GM12878 (cell line): ENCODE measurements at regions not wholly inside any gene's neighbourhood (a gene's known extent, or its start where the extent isn't known, plus 50 kb on each side); places are given as distances from the start of the nearest gene placed in this dataset.
"Not testable (repeated sequence)": the region's sequence is repeated elsewhere in the genome, so short reads cannot be mapped to it uniquely, and the experiment has no call there.

Source experiments
- ATAC-seq: fragments of 200-7000 bp; cut with Tn5 transposase; 3 replicates; pipeline ENCODE4 v1.9.1; 2020; ENCODE audit warnings: mild to moderate bottlenecking, moderate library complexity
- BruUV-seq: library from RNA; stranded (reverse); fragments of 400-500 nt; replicated peaks from 2 replicates; lab custom pipeline; 2021; lab: Mats Ljungman, UMichigan
- CTCF ChIA-PET: fragments of 300-600 bp; sonication (Branson Sonifier 250); formaldehyde crosslinking; extraction: SDS; loops from one replicate; lab custom pipeline; 2021; ENCODE audit warnings: inconsistent platforms; lab: Yijun Ruan, JAX
- POLR2A ChIA-PET: fragments of 350-600 bp; formaldehyde crosslinking; extraction: SDS; loops from one replicate; lab custom pipeline; 2021; ENCODE audit warnings: inconsistent platforms; lab: Charles Lee
- RAD21 ChIA-PET: fragments of 300-600 bp; sonication (Branson Sonifier 250); formaldehyde crosslinking; loops from one replicate; lab custom pipeline; 2023; ENCODE audit warnings: antibody characterized with exemption; ENCODE audit not compliant: unreplicated experiment; lab: Charles Lee
- SMC1A ChIA-PET: fragments of 300-600 bp; sonication (Branson Sonifier 250); formaldehyde crosslinking; loops from one replicate; lab custom pipeline; 2023; ENCODE audit not compliant: unreplicated experiment, uncharacterized antibody; lab: Charles Lee
- DNase-seq: peaks from one replicate; pipeline ENCODE4 v3.0.0-alpha.2; 2011; ENCODE audit warnings: low read depth, low spot score
- FAIRE-seq: peaks from 3 replicates; lab custom pipeline; 2011; peaks lifted over from hg19 to GRCh38; lab: Jason Lieb, UNC
- H2AFZ ChIP-seq: 2 replicates; pipeline ENCODE4 v1.6.0; 2011; ENCODE audit warnings: low read depth, low read length, control low read depth; ENCODE audit not compliant: control insufficient read depth
- H3K27ac ChIP-seq: 2 replicates; pipeline ENCODE4 v1.5.1; 2011; ENCODE audit warnings: control low read depth; ENCODE audit not compliant: control insufficient read depth, insufficient read depth
- H3K27me3 ChIP-seq, 2 experiments: replicated peaks in 1 of 2; 2 replicates each; pipeline versions ENCODE4 v1.6.0 to v1.6.1; 2011; ENCODE audit warnings: low read length in 1 of 2; ENCODE audit not compliant: control insufficient read depth in 2 of 2, insufficient read depth in 2 of 2
- H3K36me3 ChIP-seq, 2 experiments: 2 replicates each; pipeline ENCODE4 v1.5.1; 2011; ENCODE audit warnings: low read length in 1 of 2; ENCODE audit not compliant: control insufficient read depth in 2 of 2, insufficient read depth in 2 of 2
- H3K4me1 ChIP-seq: 2 replicates; pipeline ENCODE4 v1.6.1; 2011; ENCODE audit warnings: mild to moderate bottlenecking, low read length, moderate library complexity, mixed read lengths; ENCODE audit not compliant: control insufficient read depth, insufficient read depth
- H3K4me2 ChIP-seq: 2 replicates; pipeline ENCODE4 v1.6.0; 2011; ENCODE audit warnings: control low read depth; ENCODE audit not compliant: control insufficient read depth, insufficient read depth
- H3K4me3 ChIP-seq: fragments of 200-600 bp; sonication (generic); 2 replicates; pipeline ENCODE4 v1.5.1; 2016
- H3K79me2 ChIP-seq: 2 replicates; pipeline ENCODE4 v1.6.0; 2011; ENCODE audit warnings: low read length; ENCODE audit not compliant: control insufficient read depth, insufficient read depth
- H3K9ac ChIP-seq: 2 replicates; pipeline ENCODE4 v1.8.0; 2011; ENCODE audit warnings: low read length, control low read depth, mixed read lengths; ENCODE audit not compliant: control insufficient read depth, insufficient read depth
- H3K9me3 ChIP-seq: replicated peaks from 3 replicates; pipeline ENCODE4 v1.5.1; 2011; ENCODE audit warnings: mild to moderate bottlenecking, low read length; ENCODE audit not compliant: control insufficient read depth, insufficient read depth
- H4K20me1 ChIP-seq: 2 replicates; pipeline ENCODE4 v1.6.0; 2011; ENCODE audit not compliant: control insufficient read depth, insufficient read depth
- WGBS: methylation state at CpG from one replicate; pipeline ENCODE4 v1.1.6; 2016; ENCODE audit warnings: low lambda C conversion rate; ENCODE audit not compliant: insufficient replicate concordance, insufficient coverage; ENCODE audit errors: missing lambda C conversion rate; 5-methylcytosine and 5-hydroxymethylcytosine counted together
- in situ Hi-C: fragments of 300-500 bp; cut with MboI; formaldehyde crosslinking; loops from 9 replicates; pipeline ENCODE4 v1.14.3; 2018; ENCODE audit warnings: mixed read lengths
- intact Hi-C: fragments of 100-400 bp; cut with micrococcal nuclease; formaldehyde crosslinking; loops from one replicate; pipeline ENCODE4 v1.14.2; 2022; ENCODE audit not compliant: unreplicated experiment

DNA sequence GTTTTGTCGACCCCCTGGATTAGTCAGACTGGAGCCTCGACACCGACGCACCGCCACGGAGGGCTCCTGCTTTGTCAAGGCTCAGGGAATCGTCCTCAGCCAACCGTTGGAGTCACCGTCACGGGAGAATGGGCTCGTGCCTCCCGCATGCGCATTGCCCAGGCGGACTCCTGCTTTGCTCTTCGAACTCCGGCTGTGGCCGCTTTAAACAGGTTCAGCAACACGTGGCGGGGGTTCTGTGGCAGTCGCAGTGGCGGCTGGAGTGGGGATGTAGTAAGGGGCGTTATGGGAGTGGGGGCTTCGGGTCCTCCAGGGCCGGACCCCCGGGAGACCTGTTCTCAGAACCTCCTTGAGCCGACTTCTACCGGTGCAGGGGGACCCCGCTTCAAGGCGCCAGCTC lies 554.7 kb upstream of the ZNF337 start:
- intact Hi-C loops, H3K27me3 ChIP-seq, ATAC-seq, H4K20me1 ChIP-seq, H3K4me1 ChIP-seq, H3K9me3 ChIP-seq, H3K4me3 ChIP-seq, POLR2A ChIA-PET, H3K79me2 ChIP-seq, SMC1A ChIA-PET, DNase-seq, FAIRE-seq, H3K36me3 ChIP-seq, H3K4me2 ChIP-seq, BruUV-seq, H2AFZ ChIP-seq, RAD21 ChIA-PET, CTCF ChIA-PET, H3K27ac ChIP-seq, H3K9ac ChIP-seq: not testable (repeated sequence)
- in situ Hi-C loops: loop anchor here (10.0 kb wide), 1 partner anchor 97 kb away; no protein-coding TSS in a partner anchor
- 59% methylated on average over 25 of the region's 29 CpGs for WGBS

DNA sequence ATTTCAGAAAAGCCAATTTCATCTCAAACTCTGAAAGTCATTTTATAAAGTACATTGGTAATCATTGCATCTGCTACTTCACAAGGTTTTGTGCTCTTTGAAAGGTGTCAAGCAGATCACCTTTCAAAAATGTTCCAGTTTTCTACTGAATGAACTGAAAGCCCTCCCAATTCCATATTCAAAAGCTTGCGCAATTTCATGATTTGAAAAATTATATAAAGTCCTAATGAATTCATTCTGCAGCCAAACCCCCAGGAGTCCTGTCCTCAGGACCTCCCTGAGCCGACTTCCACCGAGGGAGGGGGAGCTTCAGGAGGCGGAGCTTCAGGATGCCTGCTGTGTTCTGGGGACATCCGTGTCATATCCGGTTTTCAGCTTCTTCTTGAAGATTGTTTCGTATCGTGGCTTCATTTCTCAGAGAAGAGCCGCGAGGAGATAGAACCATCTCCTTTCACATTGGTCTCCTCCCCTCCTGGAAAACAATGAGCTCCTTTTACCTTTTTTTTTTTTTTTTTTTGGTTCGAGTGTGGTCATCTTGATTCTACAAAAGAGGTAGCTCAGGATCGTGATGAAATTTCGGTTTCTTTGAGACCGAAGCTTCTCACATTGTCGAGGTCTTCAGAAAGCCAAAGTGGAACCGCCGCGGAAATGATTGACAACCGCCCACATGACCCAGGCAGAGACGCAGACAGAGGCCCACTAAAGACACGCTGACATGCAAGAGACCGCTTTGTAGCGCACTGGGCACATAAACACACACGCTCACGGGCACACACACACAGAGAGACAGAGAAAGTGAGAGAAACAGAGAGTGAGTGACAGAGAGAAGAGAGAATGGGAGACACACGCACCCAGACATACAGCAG lies 553.8 kb upstream of the ZNF337 start:
- H3K4me1 ChIP-seq, H3K9ac ChIP-seq, H3K36me3 ChIP-seq, SMC1A ChIA-PET, RAD21 ChIA-PET, H2AFZ ChIP-seq, H3K27ac ChIP-seq, FAIRE-seq, H3K27me3 ChIP-seq, POLR2A ChIA-PET, H3K4me3 ChIP-seq, H3K4me2 ChIP-seq, H3K9me3 ChIP-seq, H3K79me2 ChIP-seq, DNase-seq, H4K20me1 ChIP-seq, ATAC-seq, BruUV-seq, intact Hi-C loops, CTCF ChIA-PET: not testable (repeated sequence)
- WGBS: 62% methylated on average over 26 of the region's 26 CpGs
- in situ Hi-C loops: loop anchor here (10.0 kb wide), 1 partner anchor 96 kb away; no protein-coding TSS in a partner anchor
